ENCODE measurements at regions not wholly inside any gene's neighbourhood (a gene's known extent, or its start where the extent isn't known, plus 50 kb on each side); places are given as distances from the start of the nearest gene placed in this dataset.

GRCh38 chr1:67623906-67624305 is 61.1 kb upstream of the GADD45A start:
- TF ChIP-seq CTCF (IDR thresholded peaks at IDR 0.05): no peak
- TF ChIP-seq EZH2 (IDR thresholded peaks at IDR 0.05; ENCODE audit: borderline replicate concordance, insufficient read depth, low read depth, low read length, poor library complexity, severe bottlenecking): no peak
